Stomach smooth muscle (tissue), 2 donors: ENCODE measurements at regions not wholly inside any gene's neighbourhood (a gene's known extent, or its start where the extent isn't known, plus 50 kb on each side); places are given as distances from the start of the nearest gene placed in this dataset.

Source experiments
- H3K27ac ChIP-seq: one replicate; pipeline ENCODE4 v1.7.0; 2013; ENCODE audit warnings: mild to moderate bottlenecking, low read length, inconsistent platforms
- H3K27me3 ChIP-seq, 2 donors: one replicate each; pipeline ENCODE4 v1.7.0; 2013; ENCODE audit warnings: low read length in 2 of 2; ENCODE audit not compliant: insufficient read depth in 2 of 2, control insufficient read depth in 1 of 2
- H3K36me3 ChIP-seq, 2 donors: one replicate each; pipeline ENCODE4 v1.7.0; 2013; ENCODE audit warnings: low read length in 2 of 2; ENCODE audit not compliant: control insufficient read depth in 2 of 2, insufficient read depth in 2 of 2
- H3K4me1 ChIP-seq: one replicate; pipeline ENCODE4 v1.7.0; 2013; ENCODE audit warnings: low read length; ENCODE audit not compliant: control insufficient read depth, insufficient read depth
- H3K4me3 ChIP-seq, 2 donors: one replicate each; pipeline ENCODE4 v1.7.0; 2013; ENCODE audit warnings: low read length in 2 of 2
- H3K9ac ChIP-seq, 2 donors: one replicate each; pipeline ENCODE4 v1.7.0; 2013; ENCODE audit warnings: low read length in 2 of 2, mild to moderate bottlenecking in 1 of 2
- H3K9me3 ChIP-seq, 2 donors: one replicate each; pipeline ENCODE4 v1.7.0; 2013; ENCODE audit warnings: low read length in 2 of 2; ENCODE audit not compliant: control insufficient read depth in 2 of 2
- donor health status: healthy.
- donor health status: Pancreatic carcinoma.

- peaks cover 0 to 2% of the 10 kb centered on the region in 2 donors for H3K9me3 ChIP-seq
- no peaks in the 10 kb centered on the region for H3K36me3 ChIP-seq
- H3K4me3 ChIP-seq, result no peak overlapping the region
- no peaks in the 10 kb centered on the region for H3K27me3 ChIP-seq
- H3K9ac ChIP-seq, result no peak overlapping the region
- H3K27ac ChIP-seq, result no peak overlapping the region
- no peaks in the 10 kb centered on the region for H3K4me1 ChIP-seq
Observed at GRCh38 chr21:20611008-20611407, 387.2 kb upstream of the NCAM2 start.

- Histone ChIP-seq H3K9me3 (no peaks in the 10 kb centered on the region), H3K36me3 (no peaks in the 10 kb centered on the region), H3K27ac (no peak overlapping the region), H3K4me1 (no peaks in the 10 kb centered on the region), H3K27me3 (no peaks in the 10 kb centered on the region), H3K4me3 (no peak overlapping the region), H3K9ac (no peak overlapping the region)
Observed at GRCh38 chr21:20613654-20614053, 384.6 kb upstream of the NCAM2 start.

GRCh38 chr21:20617130-20617529 is 381.1 kb upstream of the NCAM2 start:
- Histone ChIP-seq H3K36me3 (no peaks in the 10 kb centered on the region), H3K9ac (no peak overlapping the region), H3K27me3 (no peaks in the 10 kb centered on the region), H3K27ac (no peak overlapping the region), H3K4me1 (no peaks in the 10 kb centered on the region), H3K9me3 (no peaks in the 10 kb centered on the region), H3K4me3 (no peak overlapping the region)

- H3K27me3 ChIP-seq, result no peaks in the 10 kb centered on the region
- no peak overlapping the region for H3K4me3 ChIP-seq
- H3K36me3 ChIP-seq, result no peaks in the 10 kb centered on the region
- H3K9me3 ChIP-seq, result no peaks in the 10 kb centered on the region
- H3K4me1 ChIP-seq, result no peaks in the 10 kb centered on the region
- no peak overlapping the region for H3K9ac ChIP-seq
- no peak overlapping the region for H3K27ac ChIP-seq
Observed at GRCh38 chr21:20618878-20619277, 379.3 kb upstream of the NCAM2 start.

- no peaks in the 10 kb centered on the region for H3K36me3 ChIP-seq
- no peak overlapping the region for H3K9ac ChIP-seq
- H3K27me3 ChIP-seq, result no peaks in the 10 kb centered on the region
- H3K27ac ChIP-seq, result no peak overlapping the region
- no peaks in the 10 kb centered on the region for H3K9me3 ChIP-seq
- no peaks in the 10 kb centered on the region for H3K4me1 ChIP-seq
- no peak overlapping the region for H3K4me3 ChIP-seq
Observed at GRCh38 chr21:20627594-20627993, 370.6 kb upstream of the NCAM2 start.

GRCh38 chr21:20631633-20632032 is 366.6 kb upstream of the NCAM2 start:
- no peaks in the 10 kb centered on the region for H3K27me3 ChIP-seq
- H3K36me3 ChIP-seq, result no peaks in the 10 kb centered on the region
- no peak overlapping the region for H3K27ac ChIP-seq
- H3K4me1 ChIP-seq, result no peaks in the 10 kb centered on the region
- no peak overlapping the region for H3K4me3 ChIP-seq
- no peak overlapping the region for H3K9ac ChIP-seq
- H3K9me3 ChIP-seq, result no peaks in the 10 kb centered on the region

- H3K4me3 ChIP-seq, result no peak overlapping the region
- H3K27ac ChIP-seq, result no peak overlapping the region
- no peaks in the 10 kb centered on the region for H3K27me3 ChIP-seq
- H3K9ac ChIP-seq, result no peak overlapping the region
- no peaks in the 10 kb centered on the region for H3K36me3 ChIP-seq
- no peaks in the 10 kb centered on the region for H3K9me3 ChIP-seq
- no peaks in the 10 kb centered on the region for H3K4me1 ChIP-seq
Observed at GRCh38 chr21:20639026-20639425, 359.2 kb upstream of the NCAM2 start.

GRCh38 chr21:20641241-20641640 is 357.0 kb upstream of the NCAM2 start:
- H3K4me1 ChIP-seq, result no peaks in the 10 kb centered on the region
- no peaks in the 10 kb centered on the region for H3K36me3 ChIP-seq
- no peak overlapping the region for H3K9ac ChIP-seq
- H3K9me3 ChIP-seq, result no peaks in the 10 kb centered on the region
- H3K4me3 ChIP-seq, result no peak overlapping the region
- H3K27me3 ChIP-seq, result no peaks in the 10 kb centered on the region
- no peak overlapping the region for H3K27ac ChIP-seq

- Histone ChIP-seq H3K9ac (no peak overlapping the region), H3K4me1 (no peaks in the 10 kb centered on the region), H3K27ac (no peak overlapping the region), H3K36me3 (no peaks in the 10 kb centered on the region), H3K27me3 (no peaks in the 10 kb centered on the region), H3K9me3 (no peaks in the 10 kb centered on the region), H3K4me3 (no peak overlapping the region)
Observed at GRCh38 chr21:20642681-20643080, 355.5 kb upstream of the NCAM2 start.

- H3K9ac ChIP-seq, result no peak overlapping the region
- H3K9me3 ChIP-seq, result no peaks in the 10 kb centered on the region
- no peak overlapping the region for H3K27ac ChIP-seq
- H3K36me3 ChIP-seq, result no peaks in the 10 kb centered on the region
- H3K4me1 ChIP-seq, result no peaks in the 10 kb centered on the region
- no peak overlapping the region for H3K4me3 ChIP-seq
- H3K27me3 ChIP-seq, result no peaks in the 10 kb centered on the region
Observed at GRCh38 chr21:20644552-20644951, 353.7 kb upstream of the NCAM2 start.

GRCh38 chr21:20645344-20645743 is 352.9 kb upstream of the NCAM2 start:
- H3K9ac ChIP-seq, result no peak overlapping the region
- H3K4me3 ChIP-seq, result no peak overlapping the region
- H3K4me1 ChIP-seq, result no peaks in the 10 kb centered on the region
- no peaks in the 10 kb centered on the region for H3K9me3 ChIP-seq
- no peaks in the 10 kb centered on the region for H3K36me3 ChIP-seq
- H3K27ac ChIP-seq, result no peak overlapping the region
- no peaks in the 10 kb centered on the region for H3K27me3 ChIP-seq
